ENCODE measurements at regions not wholly inside any gene's neighbourhood (a gene's known extent, or its start where the extent isn't known, plus 50 kb on each side); places are given as distances from the start of the nearest gene placed in this dataset.

GRCh38 chrX:39331082-39331704 lies 529.9 kb downstream of the MID1IP1 start:
- TF ChIP-seq, protein P1, sequence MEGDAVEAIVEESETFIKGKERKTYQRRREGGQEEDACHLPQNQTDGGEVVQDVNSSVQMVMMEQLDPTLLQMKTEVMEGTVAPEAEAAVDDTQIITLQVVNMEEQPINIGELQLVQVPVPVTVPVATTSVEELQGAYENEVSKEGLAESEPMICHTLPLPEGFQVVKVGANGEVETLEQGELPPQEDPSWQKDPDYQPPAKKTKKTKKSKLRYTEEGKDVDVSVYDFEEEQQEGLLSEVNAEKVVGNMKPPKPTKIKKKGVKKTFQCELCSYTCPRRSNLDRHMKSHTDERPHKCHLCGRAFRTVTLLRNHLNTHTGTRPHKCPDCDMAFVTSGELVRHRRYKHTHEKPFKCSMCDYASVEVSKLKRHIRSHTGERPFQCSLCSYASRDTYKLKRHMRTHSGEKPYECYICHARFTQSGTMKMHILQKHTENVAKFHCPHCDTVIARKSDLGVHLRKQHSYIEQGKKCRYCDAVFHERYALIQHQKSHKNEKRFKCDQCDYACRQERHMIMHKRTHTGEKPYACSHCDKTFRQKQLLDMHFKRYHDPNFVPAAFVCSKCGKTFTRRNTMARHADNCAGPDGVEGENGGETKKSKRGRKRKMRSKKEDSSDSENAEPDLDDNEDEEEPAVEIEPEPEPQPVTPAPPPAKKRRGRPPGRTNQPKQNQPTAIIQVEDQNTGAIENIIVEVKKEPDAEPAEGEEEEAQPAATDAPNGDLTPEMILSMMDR (IDR thresholded peaks at IDR 0.05; ENCODE audit: extremely low read depth, missing control alignments): no peak
- no peak for DNase-seq (ENCODE audit: low spot score)

- DNase-seq (ENCODE audit: low spot score): no peak
- TF ChIP-seq, protein P1 (IDR thresholded peaks at IDR 0.05; ENCODE audit: extremely low read depth, missing control alignments): no peak
Observed at GRCh38 chrX:39333451-39333850, 532.2 kb downstream of the MID1IP1 start.

DNA sequence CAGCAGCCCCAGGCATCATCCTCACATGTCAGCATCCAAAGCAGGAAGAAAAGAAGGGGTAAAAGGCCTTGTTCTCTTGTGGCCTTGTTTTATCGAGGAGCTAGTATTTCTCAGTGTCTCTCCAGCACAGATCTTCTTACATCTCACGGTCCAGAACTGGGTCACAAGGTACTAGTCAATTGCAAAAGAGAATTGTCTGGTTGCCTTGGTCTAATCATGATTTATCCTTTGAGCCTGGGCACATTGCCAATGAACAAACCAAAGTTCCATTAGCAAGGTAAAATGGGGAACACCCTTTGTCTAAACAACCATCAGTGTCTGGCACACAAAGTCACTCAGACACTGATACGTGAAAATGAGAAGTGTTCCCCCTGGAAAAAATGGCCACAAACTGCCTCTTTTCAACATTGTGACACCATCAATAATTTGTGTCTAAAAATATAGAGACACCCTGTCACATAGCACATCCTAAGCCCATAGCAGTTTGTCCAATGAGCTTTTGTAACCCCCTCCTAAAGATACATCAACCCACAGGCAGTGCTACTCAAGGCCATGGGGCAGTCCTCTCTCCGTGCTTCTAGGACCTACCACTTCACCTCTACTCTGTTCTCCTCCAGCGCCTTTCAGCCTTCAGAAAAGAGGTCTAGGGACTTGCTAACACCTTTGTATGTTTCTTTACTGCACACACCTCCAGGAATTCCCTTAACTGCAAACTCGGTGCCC lies 534.4 kb downstream of the MID1IP1 start:
- TF ChIP-seq, protein P1 (IDR thresholded peaks at IDR 0.05; ENCODE audit: extremely low read depth, missing control alignments): no peak
- no peak for DNase-seq (ENCODE audit: low spot score)

DNA sequence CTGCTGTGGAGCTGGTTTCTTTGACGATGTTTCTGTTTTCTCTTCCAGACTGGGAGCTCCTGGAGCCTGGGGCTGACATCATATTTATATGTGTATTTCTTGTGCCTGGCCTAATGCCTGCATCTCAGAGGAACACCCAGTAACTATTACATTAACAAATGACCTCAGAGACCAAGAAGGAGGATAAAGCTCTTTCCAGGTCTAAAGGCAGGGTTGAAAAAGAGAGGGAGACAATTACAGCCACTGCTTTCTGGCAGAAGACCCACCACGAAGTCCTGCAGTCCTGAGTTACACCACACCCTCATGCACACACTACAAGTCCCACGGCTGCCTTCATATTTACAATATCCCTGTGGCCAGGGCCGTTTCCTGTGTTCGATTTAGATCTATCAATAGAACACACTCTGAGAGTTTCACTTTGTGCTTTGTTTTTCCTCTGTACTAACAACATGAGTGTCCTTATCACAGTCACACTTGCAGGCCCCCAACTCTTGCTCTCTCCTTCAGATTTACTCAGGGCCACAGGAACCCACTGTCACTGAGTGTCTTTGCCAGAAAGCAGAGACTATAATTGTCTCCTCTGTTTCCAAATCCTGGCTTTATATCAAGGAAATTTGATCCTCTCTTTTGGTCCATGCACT lies 535.5 kb downstream of the MID1IP1 start:
- TF ChIP-seq, protein P1 (IDR thresholded peaks at IDR 0.05; ENCODE audit: extremely low read depth, missing control alignments): no peak
- DNase-seq (ENCODE audit: low spot score): peak; percentile 20

DNA sequence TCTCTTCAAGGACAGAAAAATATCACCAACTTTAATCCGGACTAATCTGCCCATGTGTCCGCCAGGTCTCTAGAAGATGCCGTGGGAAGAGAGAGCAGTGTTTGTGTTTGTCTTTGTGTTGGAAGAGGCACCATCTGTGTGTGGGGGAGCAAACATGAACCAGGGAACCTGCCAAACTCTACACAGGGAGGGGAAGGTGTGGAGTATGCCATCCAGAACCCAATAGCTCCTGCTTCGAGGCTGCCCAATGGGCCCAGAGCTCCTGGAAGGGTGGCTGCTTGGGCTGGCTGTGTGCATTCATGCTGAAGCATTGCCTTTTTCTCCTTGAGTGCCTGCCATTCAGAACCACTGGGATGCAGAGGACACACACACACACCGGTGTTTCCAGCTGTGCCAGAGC lies 536.2 kb downstream of the MID1IP1 start:
- DNase-seq (ENCODE audit: low spot score): no peak
- TF ChIP-seq, protein P1 (IDR thresholded peaks at IDR 0.05; ENCODE audit: extremely low read depth, missing control alignments): no peak

DNA sequence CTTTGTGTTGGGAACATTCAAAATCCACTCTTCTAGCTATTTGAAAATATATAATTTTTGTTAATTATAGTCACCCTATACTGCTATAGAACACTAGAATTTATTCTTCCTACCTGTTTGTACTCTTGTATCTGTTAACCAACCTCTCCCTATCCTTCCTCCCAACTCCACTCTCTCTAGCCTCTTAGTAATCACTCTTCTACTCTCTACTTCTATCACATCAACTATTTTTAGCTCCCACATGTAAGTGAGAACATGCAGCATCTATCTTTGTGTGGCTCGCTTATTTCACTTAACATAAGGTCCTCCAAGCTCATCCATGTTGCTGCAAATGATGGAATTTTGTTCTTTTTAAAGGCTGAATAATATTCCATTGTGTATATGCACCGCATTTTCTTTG lies 537.3 kb downstream of the MID1IP1 start:
- TF ChIP-seq, protein P1 (IDR thresholded peaks at IDR 0.05; ENCODE audit: extremely low read depth, missing control alignments): no peak
- no peak for DNase-seq (ENCODE audit: low spot score)
